ENCODE measurements at regions not wholly inside any gene's neighbourhood (a gene's known extent, or its start where the extent isn't known, plus 50 kb on each side); places are given as distances from the start of the nearest gene placed in this dataset.
"Not testable (repeated sequence)": the region's sequence is repeated elsewhere in the genome, so short reads cannot be mapped to it uniquely, and the experiment has no call there.

GRCh38 chr17:64790193-64790592, 128.1 kb upstream of the SMURF2 start:
- H3K4me3 Mint-ChIP-seq, H3K4me1 Mint-ChIP-seq: not testable (repeated sequence)

GRCh38 chr17:64789061-64789445, 126.9 kb upstream of the SMURF2 start:
- not testable (repeated sequence) for H3K9me3 Mint-ChIP-seq; H3K36me3 Mint-ChIP-seq (ENCODE audit: low read depth); H3K4me3 Mint-ChIP-seq; H3K27me3 Mint-ChIP-seq; H3K27ac Mint-ChIP-seq; DNase-seq; H3K4me1 Mint-ChIP-seq; ATAC-seq

More at GRCh38 chr17:64790193-64790592, 128.1 kb upstream of the SMURF2 start:
- H3K27me3 Mint-ChIP-seq; H3K27ac Mint-ChIP-seq; H3K36me3 Mint-ChIP-seq (ENCODE audit: low read depth); DNase-seq; H3K9me3 Mint-ChIP-seq; ATAC-seq: not testable (repeated sequence)

- Mint-ChIP-seq H3K4me1 (peaks cover 8% of the 10 kb centered on the region), H3K27ac (no peak overlapping the region), H3K4me3 (no peak overlapping the region), H3K36me3 (ENCODE audit: low read depth) (peaks cover 2% of the 10 kb centered on the region), H3K9me3 (no peaks in the 10 kb centered on the region), H3K27me3 (no peaks in the 10 kb centered on the region)
- ATAC-seq: no peak
- DNase-seq: no peak
Measured at GRCh38 chr17:64788286-64789060, 126.4 kb upstream of the SMURF2 start.

GRCh38 chr17:64787921-64788271, 125.8 kb upstream of the SMURF2 start:
- no peak overlapping the region for H3K27ac Mint-ChIP-seq
- ATAC-seq (no peak), DNase-seq (no peak)
- peaks cover 2% of the 10 kb centered on the region for H3K36me3 Mint-ChIP-seq (ENCODE audit: low read depth)
- no peak overlapping the region for H3K4me3 Mint-ChIP-seq
- H3K27me3 Mint-ChIP-seq: no peaks in the 10 kb centered on the region
- peaks cover 8% of the 10 kb centered on the region for H3K4me1 Mint-ChIP-seq
- H3K9me3 Mint-ChIP-seq: no peaks in the 10 kb centered on the region

- no peaks in the 10 kb centered on the region for H3K9me3 Mint-ChIP-seq
- peaks cover 9% of the 10 kb centered on the region for H3K4me1 Mint-ChIP-seq
- ATAC-seq (no peak), DNase-seq (no peak)
- H3K36me3 Mint-ChIP-seq (ENCODE audit: low read depth): peaks cover 2% of the 10 kb centered on the region
- no peak overlapping the region for H3K27ac Mint-ChIP-seq
- no peaks in the 10 kb centered on the region for H3K27me3 Mint-ChIP-seq
- no peak overlapping the region for H3K4me3 Mint-ChIP-seq
Measured at GRCh38 chr17:64787255-64787920, 125.3 kb upstream of the SMURF2 start.

GRCh38 chr17:64786337-64786736, 124.2 kb upstream of the SMURF2 start:
- DNase-seq (no peak), ATAC-seq (no peak)
- H3K36me3 Mint-ChIP-seq (ENCODE audit: low read depth): no peaks in the 10 kb centered on the region
- peaks cover 15% of the 10 kb centered on the region for H3K4me1 Mint-ChIP-seq
- H3K9me3 Mint-ChIP-seq: no peaks in the 10 kb centered on the region
- no peak overlapping the region for H3K27ac Mint-ChIP-seq
- no peaks in the 10 kb centered on the region for H3K27me3 Mint-ChIP-seq
- no peak overlapping the region for H3K4me3 Mint-ChIP-seq

- no peaks in the 10 kb centered on the region for H3K36me3 Mint-ChIP-seq (ENCODE audit: low read depth)
- no peak overlapping the region for H3K27ac Mint-ChIP-seq
- peaks cover 17% of the 10 kb centered on the region for H3K4me1 Mint-ChIP-seq
- no peak for ATAC-seq
- H3K27me3 Mint-ChIP-seq: no peaks in the 10 kb centered on the region
- DNase-seq: no peak
- H3K4me3 Mint-ChIP-seq: no peak overlapping the region
- no peaks in the 10 kb centered on the region for H3K9me3 Mint-ChIP-seq
Measured at GRCh38 chr17:64785011-64785421, 122.9 kb upstream of the SMURF2 start.

GRCh38 chr17:64784353-64785010, 122.4 kb upstream of the SMURF2 start:
- no peaks in the 10 kb centered on the region for H3K27me3 Mint-ChIP-seq
- H3K36me3 Mint-ChIP-seq (ENCODE audit: low read depth): no peaks in the 10 kb centered on the region
- ATAC-seq (no peak), DNase-seq (no peak)
- H3K9me3 Mint-ChIP-seq: no peaks in the 10 kb centered on the region
- H3K4me3 Mint-ChIP-seq: no peak overlapping the region
- H3K27ac Mint-ChIP-seq: no peak overlapping the region
- peaks cover 21% of the 10 kb centered on the region for H3K4me1 Mint-ChIP-seq

GRCh38 chr17:64783556-64784352, 121.6 kb upstream of the SMURF2 start:
- ATAC-seq (no peak), DNase-seq (no peak)
- Mint-ChIP-seq H3K4me1 (peaks cover 23% of the 10 kb centered on the region), H3K36me3 (ENCODE audit: low read depth) (no peaks in the 10 kb centered on the region), H3K4me3 (no peak overlapping the region), H3K27me3 (peaks cover 2% of the 10 kb centered on the region), H3K9me3 (no peaks in the 10 kb centered on the region), H3K27ac (no peak overlapping the region)

- H3K36me3 Mint-ChIP-seq (ENCODE audit: low read depth): no peaks in the 10 kb centered on the region
- no peaks in the 10 kb centered on the region for H3K9me3 Mint-ChIP-seq
- no peak overlapping the region for H3K27ac Mint-ChIP-seq
- peaks cover 23% of the 10 kb centered on the region for H3K4me1 Mint-ChIP-seq
- DNase-seq (no peak), ATAC-seq (peak; percentile 40)
- H3K27me3 Mint-ChIP-seq: peaks cover 2% of the 10 kb centered on the region
- no peak overlapping the region for H3K4me3 Mint-ChIP-seq
Measured at GRCh38 chr17:64783031-64783461, 120.9 kb upstream of the SMURF2 start.

- Mint-ChIP-seq H3K4me3 (peak overlapping the region; percentile 22), H3K4me1 (peaks cover 32% of the 10 kb centered on the region), H3K36me3 (ENCODE audit: low read depth) (no peaks in the 10 kb centered on the region)
Measured at GRCh38 chr17:64781810-64782555, 119.9 kb upstream of the SMURF2 start.

GRCh38 chr17:64781014-64781756, 119.1 kb upstream of the SMURF2 start:
- Mint-ChIP-seq H3K27me3 (peaks cover 12% of the 10 kb centered on the region), H3K36me3 (ENCODE audit: low read depth) (no peaks in the 10 kb centered on the region), H3K4me1 (peaks cover 34% of the 10 kb centered on the region), H3K27ac (no peak overlapping the region), H3K9me3 (no peaks in the 10 kb centered on the region), H3K4me3 (peak overlapping the region; percentile 60)
- DNase-seq (peak; percentile 58), ATAC-seq (peak; percentile 26)

More at GRCh38 chr17:64781810-64782555, 119.9 kb upstream of the SMURF2 start:
- no peaks in the 10 kb centered on the region for H3K9me3 Mint-ChIP-seq
- DNase-seq: no peak
- ATAC-seq: no peak
- H3K27ac Mint-ChIP-seq: no peak overlapping the region
- peaks cover 11% of the 10 kb centered on the region for H3K27me3 Mint-ChIP-seq

Measured in activated naive CD8-positive, alpha-beta T cell treated with anti-CD3 and anti-CD28 coated beads, Interleukin-2, amount 50 U/mL, for 24 hours (primary cell).